ENCODE measurements at regions not wholly inside any gene's neighbourhood (a gene's known extent, or its start where the extent isn't known, plus 50 kb on each side); places are given as distances from the start of the nearest gene placed in this dataset.

DNA sequence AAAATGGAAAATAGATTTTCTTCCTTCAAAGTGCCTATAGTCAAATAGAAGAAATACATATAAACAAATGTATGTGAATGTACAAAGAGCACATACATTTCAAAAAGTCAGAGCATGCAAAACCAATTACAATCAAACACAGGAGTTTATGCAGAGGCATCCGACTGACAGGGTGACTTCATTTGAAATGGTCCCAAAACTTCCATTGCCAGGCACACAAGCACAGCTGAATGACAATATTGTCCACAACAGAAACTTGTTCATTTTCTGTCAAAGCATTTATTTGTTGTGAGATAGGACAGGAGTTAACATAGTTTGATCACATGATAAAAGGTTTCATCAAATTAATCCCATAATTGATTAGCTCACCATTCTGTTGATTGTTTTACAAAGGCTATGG is 96.4 kb upstream of the TTC29 start:
- H3K9me3 Mint-ChIP-seq, result peaks cover 4% of the 10 kb centered on the region
- no peak overlapping the region for H3K27ac Mint-ChIP-seq
- no peak for ATAC-seq
- no peaks in the 10 kb centered on the region for H3K36me3 Mint-ChIP-seq
- H3K27me3 Mint-ChIP-seq (ENCODE audit: low read depth), result no peaks in the 10 kb centered on the region
- POLR2A ChIA-PET, result interaction anchor here (0.6 kb wide), 1 partner anchor 44 kb away, joined by 6 read pairs; no protein-coding TSS in a partner anchor
- no peak for DNase-seq (ENCODE audit: low spot score)
- TF ChIP-seq SOX15 (CRISPR knock-in tag; IDR thresholded peaks at IDR 0.05), result no peak
- no peak for TF ChIP-seq CREM (CRISPR knock-in tag; IDR thresholded peaks at IDR 0.05)
- TF ChIP-seq, protein P1, sequence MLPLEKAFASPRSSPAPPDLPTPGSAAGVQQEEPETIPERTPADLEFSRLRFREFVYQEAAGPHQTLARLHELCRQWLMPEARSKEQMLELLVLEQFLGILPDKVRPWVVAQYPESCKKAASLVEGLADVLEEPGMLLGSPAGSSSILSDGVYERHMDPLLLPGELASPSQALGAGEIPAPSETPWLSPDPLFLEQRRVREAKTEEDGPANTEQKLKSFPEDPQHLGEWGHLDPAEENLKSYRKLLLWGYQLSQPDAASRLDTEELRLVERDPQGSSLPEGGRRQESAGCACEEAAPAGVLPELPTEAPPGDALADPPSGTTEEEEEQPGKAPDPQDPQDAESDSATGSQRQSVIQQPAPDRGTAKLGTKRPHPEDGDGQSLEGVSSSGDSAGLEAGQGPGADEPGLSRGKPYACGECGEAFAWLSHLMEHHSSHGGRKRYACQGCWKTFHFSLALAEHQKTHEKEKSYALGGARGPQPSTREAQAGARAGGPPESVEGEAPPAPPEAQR (CRISPR knock-in tag; IDR thresholded peaks at IDR 0.05), result no peak
- CTCF ChIA-PET, result no interaction called here
- peaks cover 2% of the 10 kb centered on the region; the same call in 1 of the 2 replicates for H3K4me1 Mint-ChIP-seq
- H3K4me3 Mint-ChIP-seq, result no peak overlapping the region

- Mint-ChIP-seq H3K9me3 (peaks cover 18% of the 10 kb centered on the region), H3K4me1 (peaks cover 2% of the 10 kb centered on the region; the same call in 1 of the 2 replicates), H3K36me3 (peaks cover 6% of the 10 kb centered on the region; the same call in 1 of the 2 replicates), H3K27ac (no peak overlapping the region), H3K27me3 (ENCODE audit: low read depth) (no peaks in the 10 kb centered on the region), H3K4me3 (no peak overlapping the region)
- ATAC-seq (no peak), DNase-seq (ENCODE audit: low spot score) (no peak)
- POLR2A ChIA-PET, result no interaction called here
- TF ChIP-seq ESRRA (CRISPR knock-in tag; IDR thresholded peaks at IDR 0.05; ENCODE audit: borderline replicate concordance), result no peak
- TF ChIP-seq ZNF416 (CRISPR knock-in tag; IDR thresholded peaks at IDR 0.05), result no peak
- no peak for TF ChIP-seq SMAD3 (CRISPR knock-in tag; IDR thresholded peaks at IDR 0.05; ENCODE audit: borderline replicate concordance)
- TF ChIP-seq EMX1 (CRISPR knock-in tag; IDR thresholded peaks at IDR 0.05), result no peak
- no peak for TF ChIP-seq MYBL2 (CRISPR knock-in tag; IDR thresholded peaks at IDR 0.05)
- no peak for TF ChIP-seq ELF4 (CRISPR knock-in tag; IDR thresholded peaks at IDR 0.05; ENCODE audit: low read depth)
- TF ChIP-seq, protein P2, sequence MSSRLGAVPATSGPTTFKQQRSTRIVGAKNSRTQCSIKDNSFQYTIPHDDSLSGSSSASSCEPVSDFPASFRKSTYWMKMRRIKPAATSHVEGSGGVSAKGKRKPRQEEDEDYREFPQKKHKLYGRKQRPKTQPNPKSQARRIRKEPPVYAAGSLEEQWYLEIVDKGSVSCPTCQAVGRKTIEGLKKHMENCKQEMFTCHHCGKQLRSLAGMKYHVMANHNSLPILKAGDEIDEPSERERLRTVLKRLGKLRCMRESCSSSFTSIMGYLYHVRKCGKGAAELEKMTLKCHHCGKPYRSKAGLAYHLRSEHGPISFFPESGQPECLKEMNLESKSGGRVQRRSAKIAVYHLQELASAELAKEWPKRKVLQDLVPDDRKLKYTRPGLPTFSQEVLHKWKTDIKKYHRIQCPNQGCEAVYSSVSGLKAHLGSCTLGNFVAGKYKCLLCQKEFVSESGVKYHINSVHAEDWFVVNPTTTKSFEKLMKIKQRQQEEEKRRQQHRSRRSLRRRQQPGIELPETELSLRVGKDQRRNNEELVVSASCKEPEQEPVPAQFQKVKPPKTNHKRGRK (CRISPR knock-in tag; IDR thresholded peaks at IDR 0.05; ENCODE audit: borderline replicate concordance), result no peak
- TF ChIP-seq IRF1 (CRISPR knock-in tag; IDR thresholded peaks at IDR 0.05), result no peak
- no peak for TF ChIP-seq GABPB1 (CRISPR knock-in tag; IDR thresholded peaks at IDR 0.05)
- TF ChIP-seq TP53 (CRISPR knock-in tag; IDR thresholded peaks at IDR 0.05), result no peak
- TF ChIP-seq SP1 (CRISPR knock-in tag; conservative IDR thresholded peaks at IDR 0.05), result no peak
- TF ChIP-seq, protein P3, sequence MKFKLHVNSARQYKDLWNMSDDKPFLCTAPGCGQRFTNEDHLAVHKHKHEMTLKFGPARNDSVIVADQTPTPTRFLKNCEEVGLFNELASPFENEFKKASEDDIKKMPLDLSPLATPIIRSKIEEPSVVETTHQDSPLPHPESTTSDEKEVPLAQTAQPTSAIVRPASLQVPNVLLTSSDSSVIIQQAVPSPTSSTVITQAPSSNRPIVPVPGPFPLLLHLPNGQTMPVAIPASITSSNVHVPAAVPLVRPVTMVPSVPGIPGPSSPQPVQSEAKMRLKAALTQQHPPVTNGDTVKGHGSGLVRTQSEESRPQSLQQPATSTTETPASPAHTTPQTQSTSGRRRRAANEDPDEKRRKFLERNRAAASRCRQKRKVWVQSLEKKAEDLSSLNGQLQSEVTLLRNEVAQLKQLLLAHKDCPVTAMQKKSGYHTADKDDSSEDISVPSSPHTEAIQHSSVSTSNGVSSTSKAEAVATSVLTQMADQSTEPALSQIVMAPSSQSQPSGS (CRISPR knock-in tag; IDR thresholded peaks at IDR 0.05; ENCODE audit: borderline replicate concordance, low read depth), result no peak
- CTCF ChIA-PET, result no interaction called here
Observed at GRCh38 chr4:147044241-147044640, 98.6 kb upstream of the TTC29 start.

GRCh38 chr4:147049946-147050345 is 104.3 kb upstream of the TTC29 start:
- Mint-ChIP-seq H3K27ac (no peak overlapping the region), H3K4me1 (peaks cover 5% of the 10 kb centered on the region), H3K36me3 (peaks cover 9% of the 10 kb centered on the region), H3K4me3 (no peak overlapping the region), H3K27me3 (ENCODE audit: low read depth) (no peaks in the 10 kb centered on the region), H3K9me3 (peaks cover 31% of the 10 kb centered on the region)
- ChIA-PET CTCF (interaction anchor here (1.2 kb wide), 2 partner anchors 31 to 47 kb away, joined by 4 to 6 read pairs; no protein-coding TSS in a partner anchor), POLR2A (no interaction called here)
- no peak for ATAC-seq
- DNase-seq (ENCODE audit: low spot score), result no peak
- TF ChIP-seq, protein P1 (CRISPR knock-in tag; IDR thresholded peaks at IDR 0.05), result no peak
- TF ChIP-seq CREB1 (CRISPR knock-in tag; IDR thresholded peaks at IDR 0.05), result no peak
- no peak for TF ChIP-seq PRRX2 (CRISPR knock-in tag; IDR thresholded peaks at IDR 0.05)
- no peak for TF ChIP-seq ELF4 (CRISPR knock-in tag; IDR thresholded peaks at IDR 0.05; ENCODE audit: low read depth)
- TF ChIP-seq, protein P4, sequence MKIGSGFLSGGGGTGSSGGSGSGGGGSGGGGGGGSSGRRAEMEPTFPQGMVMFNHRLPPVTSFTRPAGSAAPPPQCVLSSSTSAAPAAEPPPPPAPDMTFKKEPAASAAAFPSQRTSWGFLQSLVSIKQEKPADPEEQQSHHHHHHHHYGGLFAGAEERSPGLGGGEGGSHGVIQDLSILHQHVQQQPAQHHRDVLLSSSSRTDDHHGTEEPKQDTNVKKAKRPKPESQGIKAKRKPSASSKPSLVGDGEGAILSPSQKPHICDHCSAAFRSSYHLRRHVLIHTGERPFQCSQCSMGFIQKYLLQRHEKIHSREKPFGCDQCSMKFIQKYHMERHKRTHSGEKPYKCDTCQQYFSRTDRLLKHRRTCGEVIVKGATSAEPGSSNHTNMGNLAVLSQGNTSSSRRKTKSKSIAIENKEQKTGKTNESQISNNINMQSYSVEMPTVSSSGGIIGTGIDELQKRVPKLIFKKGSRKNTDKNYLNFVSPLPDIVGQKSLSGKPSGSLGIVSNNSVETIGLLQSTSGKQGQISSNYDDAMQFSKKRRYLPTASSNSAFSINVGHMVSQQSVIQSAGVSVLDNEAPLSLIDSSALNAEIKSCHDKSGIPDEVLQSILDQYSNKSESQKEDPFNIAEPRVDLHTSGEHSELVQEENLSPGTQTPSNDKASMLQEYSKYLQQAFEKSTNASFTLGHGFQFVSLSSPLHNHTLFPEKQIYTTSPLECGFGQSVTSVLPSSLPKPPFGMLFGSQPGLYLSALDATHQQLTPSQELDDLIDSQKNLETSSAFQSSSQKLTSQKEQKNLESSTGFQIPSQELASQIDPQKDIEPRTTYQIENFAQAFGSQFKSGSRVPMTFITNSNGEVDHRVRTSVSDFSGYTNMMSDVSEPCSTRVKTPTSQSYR (CRISPR knock-in tag; IDR thresholded peaks at IDR 0.05), result no peak
- TF ChIP-seq TEAD4 (CRISPR knock-in tag; IDR thresholded peaks at IDR 0.05), result no peak
- TF ChIP-seq SP1 (CRISPR knock-in tag; conservative IDR thresholded peaks at IDR 0.05), result no peak
- no peak for TF ChIP-seq NFYB (CRISPR knock-in tag; conservative IDR thresholded peaks at IDR 0.05; ENCODE audit: low read depth)
- no peak for TF ChIP-seq CREM (CRISPR knock-in tag; IDR thresholded peaks at IDR 0.05)

Measured in WTC11 (cell line).